ENCODE measurements at regions not wholly inside any gene's neighbourhood (a gene's known extent, or its start where the extent isn't known, plus 50 kb on each side); places are given as distances from the start of the nearest gene placed in this dataset.
A peak's percentile ranks its signal among the peaks of the same experiment; 100 is the strongest.
"Not testable (repeated sequence)": the region's sequence is repeated elsewhere in the genome, so short reads cannot be mapped to it uniquely, and the experiment has no call there.

- Histone ChIP-seq H3K27ac (no peak overlapping the region), H3K4me3 (no peak overlapping the region), H3K9me3 (no peaks in the 10 kb centered on the region), H3K36me3 (no peaks in the 10 kb centered on the region), H3K27me3 (no peaks in the 10 kb centered on the region), H3K4me1 (no peaks in the 10 kb centered on the region)
- WGBS (ENCODE audit: insufficient coverage, low coverage, low lambda C conversion rate, missing lambda C conversion rate): 90% methylated on average over 3 of the region's 6 CpGs
- intact Hi-C loops (cut with DNase I): no loop called here
- ATAC-seq (no peak), DNase-seq (no peak)
- no peak for TF ChIP-seq POLR2A (IDR thresholded peaks at IDR 0.05)
- TF ChIP-seq CTCF (IDR thresholded peaks at IDR 0.05): no peak
Observed at GRCh38 chr16:27600381-27600780, 50.4 kb downstream of the KATNIP start.

- no peak for DNase-seq
- Histone ChIP-seq H3K9me3 (no peaks in the 10 kb centered on the region), H3K4me1 (no peaks in the 10 kb centered on the region), H3K27me3 (no peaks in the 10 kb centered on the region), H3K27ac (no peak overlapping the region), H3K36me3 (no peaks in the 10 kb centered on the region), H3K4me3 (no peak overlapping the region)
- TF ChIP-seq CTCF (IDR thresholded peaks at IDR 0.05) (no peak), POLR2A (IDR thresholded peaks at IDR 0.05) (no peak)
- no peak for ATAC-seq
- 100% methylated on average over 1 of the region's 4 CpGs for WGBS (ENCODE audit: insufficient coverage, low coverage, low lambda C conversion rate, missing lambda C conversion rate)
- intact Hi-C loops (cut with DNase I): no loop called here
Observed at GRCh38 chr16:27602103-27602502, 52.2 kb downstream of the KATNIP start.

- intact Hi-C loops (cut with DNase I); DNase-seq: not testable (repeated sequence)
- ATAC-seq: peak in 3 of 4 donors; percentile 41 to 79 (median 43)
Observed at GRCh38 chr16:27605500-27606106, 55.7 kb downstream of the KATNIP start.

GRCh38 chr16:27611340-27611739 lies 61.4 kb downstream of the KATNIP start:
- intact Hi-C loops (cut with DNase I): no loop called here
- no peaks in the 10 kb centered on the region for H3K9me3 ChIP-seq
- H3K4me1 ChIP-seq: no peaks in the 10 kb centered on the region
- no peak overlapping the region for H3K27ac ChIP-seq
- 86% methylated on average over 5 of the region's 5 CpGs for WGBS (ENCODE audit: insufficient coverage, low coverage, low lambda C conversion rate, missing lambda C conversion rate)
- DNase-seq: no peak
- H3K36me3 ChIP-seq: no peaks in the 10 kb centered on the region
- no peaks in the 10 kb centered on the region for H3K27me3 ChIP-seq
- no peak overlapping the region for H3K4me3 ChIP-seq
- TF ChIP-seq POLR2A (IDR thresholded peaks at IDR 0.05): no peak
- no peak for TF ChIP-seq CTCF (IDR thresholded peaks at IDR 0.05)
- ATAC-seq: no peak

More at GRCh38 chr16:27605500-27606106, 55.7 kb downstream of the KATNIP start:
- H3K9me3 ChIP-seq, H3K36me3 ChIP-seq, H3K27ac ChIP-seq, H3K27me3 ChIP-seq, H3K4me1 ChIP-seq, H3K4me3 ChIP-seq: not testable (repeated sequence)
- TF ChIP-seq CTCF (IDR thresholded peaks at IDR 0.05): peak; percentile 49 to 73 (median 64)
- WGBS (ENCODE audit: insufficient coverage, low coverage, low lambda C conversion rate, missing lambda C conversion rate): 55% methylated on average over 9 of the region's 12 CpGs
